ENCODE measurements at regions not wholly inside any gene's neighbourhood (a gene's known extent, or its start where the extent isn't known, plus 50 kb on each side); places are given as distances from the start of the nearest gene placed in this dataset.
A peak's percentile ranks its signal among the peaks of the same experiment; 100 is the strongest.

- Histone ChIP-seq H3K4me1 (ENCODE audit: control insufficient read depth in 1 of 2, insufficient read depth in 1 of 2, low read depth in 1 of 2, low read length in 1 of 2) (peaks cover 17 to 22% of the 10 kb centered on the region in 2 experiments), H3K36me3 (peaks cover 80% of the 10 kb centered on the region), H3K4me3 (ENCODE audit: low read depth in 1 of 2, low read length in 1 of 2) (no peak overlapping the region), H3K27me3 (no peaks in the 10 kb centered on the region), H3K9me3 (no peaks in the 10 kb centered on the region), H3K27ac (no peak overlapping the region)
- TF ChIP-seq CTCF (IDR thresholded peaks at IDR 0.05) = no peak
These were observed 349.8 kb downstream of the SEC14L1 start for GRCh38 chr17:77490361-77491183.

GRCh38 chr17:77491921-77492445 is 351.2 kb downstream of the SEC14L1 start:
- Histone ChIP-seq H3K27ac (peak overlapping the region; percentile 8), H3K4me1 (ENCODE audit: control insufficient read depth in 1 of 2, insufficient read depth in 1 of 2, low read depth in 1 of 2, low read length in 1 of 2) (peaks cover 17 to 22% of the 10 kb centered on the region in 2 experiments), H3K9me3 (no peaks in the 10 kb centered on the region), H3K36me3 (peaks cover 87% of the 10 kb centered on the region), H3K27me3 (no peaks in the 10 kb centered on the region), H3K4me3 (ENCODE audit: low read depth in 1 of 2, low read length in 1 of 2) (no peak overlapping the region)
- TF ChIP-seq CTCF (IDR thresholded peaks at IDR 0.05) = no peak

GRCh38 chr17:77492446-77493237 is 351.9 kb downstream of the SEC14L1 start:
- Histone ChIP-seq H3K4me3 (ENCODE audit: low read depth in 1 of 2, low read length in 1 of 2) (no peak overlapping the region), H3K36me3 (peaks cover 87% of the 10 kb centered on the region), H3K27ac (peak overlapping the region; percentile 70), H3K27me3 (no peaks in the 10 kb centered on the region), H3K4me1 (ENCODE audit: control insufficient read depth in 1 of 2, insufficient read depth in 1 of 2, low read depth in 1 of 2, low read length in 1 of 2) (peaks cover 17 to 22% of the 10 kb centered on the region in 2 experiments), H3K9me3 (no peaks in the 10 kb centered on the region)
- no peak for TF ChIP-seq CTCF (IDR thresholded peaks at IDR 0.05)

GRCh38 chr17:77493238-77493820 is 352.6 kb downstream of the SEC14L1 start:
- peak overlapping the region; percentile 70 for H3K27ac ChIP-seq
- peaks cover 17 to 22% of the 10 kb centered on the region in 2 experiments for H3K4me1 ChIP-seq (ENCODE audit: control insufficient read depth in 1 of 2, insufficient read depth in 1 of 2, low read depth in 1 of 2, low read length in 1 of 2)
- peaks cover 86% of the 10 kb centered on the region for H3K36me3 ChIP-seq

More at GRCh38 chr17:77493238-77493820, 352.6 kb downstream of the SEC14L1 start:
- H3K9me3 ChIP-seq = no peaks in the 10 kb centered on the region
- TF ChIP-seq CTCF (IDR thresholded peaks at IDR 0.05) = no peak
- no peak overlapping the region for H3K4me3 ChIP-seq (ENCODE audit: low read depth in 1 of 2, low read length in 1 of 2)
- H3K27me3 ChIP-seq = no peaks in the 10 kb centered on the region

Data from neutrophil (primary cell).